ENCODE measurements at regions not wholly inside any gene's neighbourhood (a gene's known extent, or its start where the extent isn't known, plus 50 kb on each side); places are given as distances from the start of the nearest gene placed in this dataset.

- H3K9ac ChIP-seq (ENCODE audit: low read depth in 1 of 3, low read length in 3 of 3): no peak overlapping the region
- H3K27ac ChIP-seq (ENCODE audit: low read depth, low read length): no peak overlapping the region
- H3K36me3 ChIP-seq (ENCODE audit: control insufficient read depth in 3 of 3, insufficient read depth in 3 of 3, low read length in 3 of 3): no peaks in the 10 kb centered on the region
- H3K4me3 ChIP-seq (ENCODE audit: low read length in 3 of 3): no peak overlapping the region
- H3K4me1 ChIP-seq (ENCODE audit: control insufficient read depth in 3 of 3, insufficient read depth in 3 of 3, low read length in 3 of 3): no peaks in the 10 kb centered on the region
- H3K9me3 ChIP-seq (ENCODE audit: control insufficient read depth in 3 of 3, low read length in 3 of 3): no peaks in the 10 kb centered on the region
- H3K27me3 ChIP-seq (ENCODE audit: control insufficient read depth in 3 of 3, insufficient read depth in 3 of 3, low read length in 3 of 3): no peaks in the 10 kb centered on the region
Measured at GRCh38 chr6:56393615-56394612, 146.5 kb upstream of the COL21A1 start.

GRCh38 chr6:56388415-56388755, 141.0 kb upstream of the COL21A1 start:
- Histone ChIP-seq H3K27ac (ENCODE audit: low read depth, low read length) (no peak overlapping the region), H3K36me3 (ENCODE audit: control insufficient read depth in 3 of 3, insufficient read depth in 3 of 3, low read length in 3 of 3) (no peaks in the 10 kb centered on the region), H3K4me3 (ENCODE audit: low read length in 3 of 3) (no peak overlapping the region), H3K27me3 (ENCODE audit: control insufficient read depth in 3 of 3, insufficient read depth in 3 of 3, low read length in 3 of 3) (no peaks in the 10 kb centered on the region), H3K9me3 (ENCODE audit: control insufficient read depth in 3 of 3, low read length in 3 of 3) (no peaks in the 10 kb centered on the region), H3K4me1 (ENCODE audit: control insufficient read depth in 3 of 3, insufficient read depth in 3 of 3, low read length in 3 of 3) (peaks cover 0 to 17% (median 10%) of the 10 kb centered on the region in 3 donors), H3K9ac (ENCODE audit: low read depth in 1 of 3, low read length in 3 of 3) (no peak overlapping the region)

GRCh38 chr6:56387621-56388414, 140.4 kb upstream of the COL21A1 start:
- no peak overlapping the region for H3K9ac ChIP-seq (ENCODE audit: low read depth in 1 of 3, low read length in 3 of 3)
- no peaks in the 10 kb centered on the region for H3K36me3 ChIP-seq (ENCODE audit: control insufficient read depth in 3 of 3, insufficient read depth in 3 of 3, low read length in 3 of 3)
- no peak overlapping the region for H3K4me3 ChIP-seq (ENCODE audit: low read length in 3 of 3)
- H3K4me1 ChIP-seq (ENCODE audit: control insufficient read depth in 3 of 3, insufficient read depth in 3 of 3, low read length in 3 of 3): peaks cover 0 to 17% (median 10%) of the 10 kb centered on the region in 3 donors
- H3K27me3 ChIP-seq (ENCODE audit: control insufficient read depth in 3 of 3, insufficient read depth in 3 of 3, low read length in 3 of 3): no peaks in the 10 kb centered on the region
- H3K27ac ChIP-seq (ENCODE audit: low read depth, low read length): no peak overlapping the region
- H3K9me3 ChIP-seq (ENCODE audit: control insufficient read depth in 3 of 3, low read length in 3 of 3): no peaks in the 10 kb centered on the region

GRCh38 chr6:56386717-56387116, 139.3 kb upstream of the COL21A1 start:
- no peaks in the 10 kb centered on the region for H3K9me3 ChIP-seq (ENCODE audit: control insufficient read depth in 3 of 3, low read length in 3 of 3)
- H3K9ac ChIP-seq (ENCODE audit: low read depth in 1 of 3, low read length in 3 of 3): no peak overlapping the region
- H3K27ac ChIP-seq (ENCODE audit: low read depth, low read length): no peak overlapping the region
- H3K36me3 ChIP-seq (ENCODE audit: control insufficient read depth in 3 of 3, insufficient read depth in 3 of 3, low read length in 3 of 3): no peaks in the 10 kb centered on the region
- no peak overlapping the region for H3K4me3 ChIP-seq (ENCODE audit: low read length in 3 of 3)
- H3K27me3 ChIP-seq (ENCODE audit: control insufficient read depth in 3 of 3, insufficient read depth in 3 of 3, low read length in 3 of 3): no peaks in the 10 kb centered on the region
- H3K4me1 ChIP-seq (ENCODE audit: control insufficient read depth in 3 of 3, insufficient read depth in 3 of 3, low read length in 3 of 3): peaks cover 0 to 17% (median 10%) of the 10 kb centered on the region in 3 donors

GRCh38 chr6:56385981-56386593, 138.7 kb upstream of the COL21A1 start:
- Histone ChIP-seq H3K27me3 (ENCODE audit: control insufficient read depth in 3 of 3, insufficient read depth in 3 of 3, low read length in 3 of 3) (no peaks in the 10 kb centered on the region), H3K9me3 (ENCODE audit: control insufficient read depth in 3 of 3, low read length in 3 of 3) (no peaks in the 10 kb centered on the region), H3K27ac (ENCODE audit: low read depth, low read length) (no peak overlapping the region), H3K4me1 (ENCODE audit: control insufficient read depth in 3 of 3, insufficient read depth in 3 of 3, low read length in 3 of 3) (peaks cover 0 to 17% (median 10%) of the 10 kb centered on the region in 3 donors), H3K36me3 (ENCODE audit: control insufficient read depth in 3 of 3, insufficient read depth in 3 of 3, low read length in 3 of 3) (no peaks in the 10 kb centered on the region), H3K4me3 (ENCODE audit: low read length in 3 of 3) (no peak overlapping the region), H3K9ac (ENCODE audit: low read depth in 1 of 3, low read length in 3 of 3) (no peak overlapping the region)

GRCh38 chr6:56383160-56383559, 135.8 kb upstream of the COL21A1 start:
- H3K27me3 ChIP-seq (ENCODE audit: control insufficient read depth in 3 of 3, insufficient read depth in 3 of 3, low read length in 3 of 3): no peaks in the 10 kb centered on the region
- H3K9ac ChIP-seq (ENCODE audit: low read depth in 1 of 3, low read length in 3 of 3): no peak overlapping the region
- no peaks in the 10 kb centered on the region for H3K9me3 ChIP-seq (ENCODE audit: control insufficient read depth in 3 of 3, low read length in 3 of 3)
- no peaks in the 10 kb centered on the region for H3K36me3 ChIP-seq (ENCODE audit: control insufficient read depth in 3 of 3, insufficient read depth in 3 of 3, low read length in 3 of 3)
- H3K4me3 ChIP-seq (ENCODE audit: low read length in 3 of 3): no peak overlapping the region
- no peak overlapping the region for H3K27ac ChIP-seq (ENCODE audit: low read depth, low read length)
- peaks cover 0 to 14% (median 9%) of the 10 kb centered on the region in 3 donors for H3K4me1 ChIP-seq (ENCODE audit: control insufficient read depth in 3 of 3, insufficient read depth in 3 of 3, low read length in 3 of 3)

GRCh38 chr6:56382416-56382940, 135.1 kb upstream of the COL21A1 start:
- Histone ChIP-seq H3K27ac (ENCODE audit: low read depth, low read length) (no peak overlapping the region), H3K4me1 (ENCODE audit: control insufficient read depth in 3 of 3, insufficient read depth in 3 of 3, low read length in 3 of 3) (peaks cover 0 to 7% (median 3%) of the 10 kb centered on the region in 3 donors)

GRCh38 chr6:56381801-56382251, 134.4 kb upstream of the COL21A1 start:
- no peak overlapping the region for H3K27ac ChIP-seq (ENCODE audit: low read depth, low read length)

More at GRCh38 chr6:56382416-56382940, 135.1 kb upstream of the COL21A1 start:
- H3K4me3 ChIP-seq (ENCODE audit: low read length in 3 of 3): no peak overlapping the region
- H3K27me3 ChIP-seq (ENCODE audit: control insufficient read depth in 3 of 3, insufficient read depth in 3 of 3, low read length in 3 of 3): no peaks in the 10 kb centered on the region
- no peak overlapping the region for H3K9ac ChIP-seq (ENCODE audit: low read depth in 1 of 3, low read length in 3 of 3)
- H3K36me3 ChIP-seq (ENCODE audit: control insufficient read depth in 3 of 3, insufficient read depth in 3 of 3, low read length in 3 of 3): no peaks in the 10 kb centered on the region
- no peaks in the 10 kb centered on the region for H3K9me3 ChIP-seq (ENCODE audit: control insufficient read depth in 3 of 3, low read length in 3 of 3)

GRCh38 chr6:56380476-56380875, 133.1 kb upstream of the COL21A1 start:
- no peak overlapping the region for H3K9ac ChIP-seq (ENCODE audit: low read depth in 1 of 3, low read length in 3 of 3)
- H3K27ac ChIP-seq (ENCODE audit: low read depth, low read length): no peak overlapping the region
- H3K27me3 ChIP-seq (ENCODE audit: control insufficient read depth in 3 of 3, insufficient read depth in 3 of 3, low read length in 3 of 3): no peaks in the 10 kb centered on the region

More at GRCh38 chr6:56381801-56382251, 134.4 kb upstream of the COL21A1 start:
- no peaks in the 10 kb centered on the region for H3K9me3 ChIP-seq (ENCODE audit: control insufficient read depth in 3 of 3, low read length in 3 of 3)
- no peaks in the 10 kb centered on the region for H3K36me3 ChIP-seq (ENCODE audit: control insufficient read depth in 3 of 3, insufficient read depth in 3 of 3, low read length in 3 of 3)
- peaks cover 0 to 6% (median 0%) of the 10 kb centered on the region in 3 donors for H3K4me1 ChIP-seq (ENCODE audit: control insufficient read depth in 3 of 3, insufficient read depth in 3 of 3, low read length in 3 of 3)
- no peak overlapping the region for H3K4me3 ChIP-seq (ENCODE audit: low read length in 3 of 3)
- no peak overlapping the region for H3K9ac ChIP-seq (ENCODE audit: low read depth in 1 of 3, low read length in 3 of 3)
- no peaks in the 10 kb centered on the region for H3K27me3 ChIP-seq (ENCODE audit: control insufficient read depth in 3 of 3, insufficient read depth in 3 of 3, low read length in 3 of 3)

More at GRCh38 chr6:56380476-56380875, 133.1 kb upstream of the COL21A1 start:
- Histone ChIP-seq H3K36me3 (ENCODE audit: control insufficient read depth in 3 of 3, insufficient read depth in 3 of 3, low read length in 3 of 3) (no peaks in the 10 kb centered on the region), H3K9me3 (ENCODE audit: control insufficient read depth in 3 of 3, low read length in 3 of 3) (no peaks in the 10 kb centered on the region), H3K4me1 (ENCODE audit: control insufficient read depth in 3 of 3, insufficient read depth in 3 of 3, low read length in 3 of 3) (peaks cover 2 to 10% (median 2%) of the 10 kb centered on the region in 3 donors), H3K4me3 (ENCODE audit: low read length in 3 of 3) (no peak overlapping the region)

Measured in skeletal muscle tissue (tissue), 3 donors.